ENCODE measurements at regions not wholly inside any gene's neighbourhood (a gene's known extent, or its start where the extent isn't known, plus 50 kb on each side); places are given as distances from the start of the nearest gene placed in this dataset.

GRCh38 chr2:22900674-22901073 lies 484.3 kb upstream of the KLHL29 start:
- no peak for TF ChIP-seq REST (IDR thresholded peaks at IDR 0.05; ENCODE audit: insufficient read depth in 1 of 2, low read depth in 2 of 2, low read length in 2 of 2)
- no peak for TF ChIP-seq TAF1 (IDR thresholded peaks at IDR 0.05; ENCODE audit: borderline replicate concordance, insufficient read depth, low read length)
- TF ChIP-seq POLR2AphosphoS5 (IDR thresholded peaks at IDR 0.05; ENCODE audit: low read depth, low read length), result no peak
- TF ChIP-seq SIN3A (IDR thresholded peaks at IDR 0.05; ENCODE audit: borderline replicate concordance, insufficient read depth, low read length), result no peak

All from PFSK-1 (cell line).